C4-2B (cell line): ENCODE measurements at regions not wholly inside any gene's neighbourhood (a gene's known extent, or its start where the extent isn't known, plus 50 kb on each side); places are given as distances from the start of the nearest gene placed in this dataset.

Source experiments
- H3K27ac ChIP-seq: fragments of 450-650 bp; 2 replicates; pipeline ENCODE4 v1.5.1; 2017
- CTCF ChIP-seq: fragments of 450-650 bp; conservative IDR thresholded peaks from 2 replicates; pipeline ENCODE4 v1.5.1; 2017; ENCODE audit warnings: mild to moderate bottlenecking
- ZFX ChIP-seq: fragments of 450-650 bp; IDR thresholded peaks from 2 replicates; pipeline ENCODE4 v1.6.1; 2017

- TF ChIP-seq ZFX (no peak), CTCF (no peak)
- H3K27ac ChIP-seq: no peak overlapping the region
Measured at GRCh38 chr1:118257946-118258345, 72.9 kb upstream of the SPAG17 start.

GRCh38 chr1:118254491-118255425, 69.7 kb upstream of the SPAG17 start:
- no peak overlapping the region for H3K27ac ChIP-seq
- TF ChIP-seq ZFX: no peak
- no peak for TF ChIP-seq CTCF

- TF ChIP-seq ZFX: no peak
- H3K27ac ChIP-seq: no peak overlapping the region
Measured at GRCh38 chr1:118254001-118254400, 69.0 kb upstream of the SPAG17 start.

- TF ChIP-seq CTCF (no peak), ZFX (no peak)
Measured at GRCh38 chr1:118253053-118253915, 68.3 kb upstream of the SPAG17 start.

GRCh38 chr1:118252624-118253023, 67.6 kb upstream of the SPAG17 start:
- TF ChIP-seq CTCF (no peak), ZFX (no peak)
- no peak overlapping the region for H3K27ac ChIP-seq

More at GRCh38 chr1:118253053-118253915, 68.3 kb upstream of the SPAG17 start:
- H3K27ac ChIP-seq: no peak overlapping the region

GRCh38 chr1:118250232-118250631, 65.2 kb upstream of the SPAG17 start:
- no peak overlapping the region for H3K27ac ChIP-seq
- TF ChIP-seq ZFX (no peak), CTCF (no peak)

GRCh38 chr1:118249641-118250040, 64.6 kb upstream of the SPAG17 start:
- no peak for TF ChIP-seq ZFX
- TF ChIP-seq CTCF: no peak

More at GRCh38 chr1:118249641-118250040, 64.6 kb upstream of the SPAG17 start:
- no peak overlapping the region for H3K27ac ChIP-seq
